ENCODE measurements at regions not wholly inside any gene's neighbourhood (a gene's known extent, or its start where the extent isn't known, plus 50 kb on each side); places are given as distances from the start of the nearest gene placed in this dataset.
A peak's percentile ranks its signal among the peaks of the same experiment; 100 is the strongest.
"Not testable (repeated sequence)": the region's sequence is repeated elsewhere in the genome, so short reads cannot be mapped to it uniquely, and the experiment has no call there.

GRCh38 chr12:47610686-47611252 lies 95.1 kb downstream of the RPAP3 start:
- DNase-seq (ENCODE audit: low read depth) = no peak

DNA sequence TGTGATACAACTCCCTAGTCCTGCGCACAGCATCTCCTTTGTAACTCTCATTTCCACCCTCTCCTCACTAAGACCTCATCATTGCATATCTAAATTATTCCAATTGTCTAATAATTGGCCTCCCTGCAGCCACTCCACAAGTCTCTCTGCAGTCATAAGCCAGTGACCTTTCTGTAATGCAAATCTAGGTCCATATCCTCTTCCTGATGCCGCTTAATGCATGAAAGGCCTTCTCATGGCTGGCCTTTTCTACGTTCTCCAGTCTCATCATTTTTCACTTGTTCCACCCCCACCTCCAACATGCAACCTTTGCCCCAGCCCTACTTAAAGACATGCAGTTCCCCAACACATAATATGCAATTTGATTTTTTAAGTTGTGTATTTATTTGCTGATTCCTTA lies 96.0 kb downstream of the RPAP3 start:
- DNase-seq (ENCODE audit: low read depth) = no peak

DNA sequence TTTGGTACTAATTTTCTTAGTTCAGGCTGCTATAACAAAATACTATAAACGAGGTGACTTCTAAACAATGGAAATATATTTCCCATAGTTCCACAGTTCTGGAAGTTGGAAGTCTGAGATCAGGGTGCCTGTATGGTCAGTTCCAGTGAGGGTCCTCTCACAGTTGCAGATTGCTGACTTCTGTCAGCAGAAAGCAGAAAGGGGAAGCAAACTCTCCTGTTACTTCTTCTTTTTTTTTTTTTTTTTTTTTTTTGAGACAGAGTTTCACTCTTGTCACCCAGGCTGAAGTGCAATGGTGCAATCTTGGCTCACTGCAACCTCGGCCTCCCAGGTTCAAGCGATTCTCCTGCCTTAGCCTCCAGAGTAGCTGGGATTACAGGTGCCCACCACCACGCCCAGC lies 97.2 kb downstream of the RPAP3 start:
- DNase-seq (ENCODE audit: low read depth) = not testable (repeated sequence)

DNA sequence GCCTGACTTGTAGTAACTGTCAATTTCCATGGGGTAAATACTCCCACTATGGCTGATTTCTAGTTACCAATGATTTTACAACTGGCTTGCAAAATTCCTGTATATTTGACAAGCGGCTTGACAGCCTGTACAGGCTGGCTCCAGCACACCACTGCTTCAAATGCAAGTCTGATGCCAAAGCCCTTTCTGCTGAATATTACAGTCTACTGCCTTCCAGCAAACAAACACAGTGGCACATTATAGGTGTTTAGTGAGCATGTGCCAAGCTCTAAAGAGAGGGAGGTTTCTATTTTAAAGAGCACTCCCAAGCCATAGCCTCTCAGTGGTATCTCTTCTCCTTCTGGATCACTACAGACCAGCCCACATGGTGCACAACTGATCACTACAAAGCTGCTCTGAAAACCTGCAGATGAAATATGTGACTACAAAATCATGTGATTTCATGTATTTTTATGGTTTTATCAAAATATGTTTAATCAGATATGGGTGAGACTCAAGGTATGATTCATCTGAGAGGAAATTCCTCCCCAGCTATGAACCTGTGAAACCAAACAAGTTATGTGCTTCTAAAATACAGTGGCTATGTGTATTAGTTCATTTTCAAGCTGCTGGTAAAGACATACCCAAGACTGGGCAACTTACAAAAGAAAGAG lies 101.5 kb downstream of the RPAP3 start:
- DNase-seq (ENCODE audit: low read depth) = no peak

- no peak for DNase-seq (ENCODE audit: low read depth)
These were observed 102.8 kb downstream of the RPAP3 start for GRCh38 chr12:47602949-47603558.

GRCh38 chr12:47602325-47602724 lies 103.5 kb downstream of the RPAP3 start:
- no peak for DNase-seq (ENCODE audit: low read depth)

DNA sequence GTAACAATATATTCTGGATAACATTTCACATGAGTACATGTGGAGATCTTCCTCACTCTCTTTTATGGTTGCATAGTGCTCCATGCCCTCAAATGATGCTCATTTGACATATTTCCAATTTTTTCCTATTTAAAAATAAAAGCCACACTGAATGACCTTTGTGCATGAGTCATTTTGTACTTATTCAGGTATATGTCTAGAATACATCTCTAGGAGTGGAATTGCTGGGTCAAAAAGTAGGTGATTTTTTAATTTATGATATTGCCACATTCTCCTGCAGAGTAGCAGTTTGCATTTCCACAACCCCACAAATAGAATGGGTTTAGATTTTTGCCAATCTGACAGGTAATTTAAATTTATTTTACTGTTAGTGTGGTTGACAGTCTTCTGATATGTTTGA lies 104.8 kb downstream of the RPAP3 start:
- no peak for DNase-seq (ENCODE audit: low read depth)

DNA sequence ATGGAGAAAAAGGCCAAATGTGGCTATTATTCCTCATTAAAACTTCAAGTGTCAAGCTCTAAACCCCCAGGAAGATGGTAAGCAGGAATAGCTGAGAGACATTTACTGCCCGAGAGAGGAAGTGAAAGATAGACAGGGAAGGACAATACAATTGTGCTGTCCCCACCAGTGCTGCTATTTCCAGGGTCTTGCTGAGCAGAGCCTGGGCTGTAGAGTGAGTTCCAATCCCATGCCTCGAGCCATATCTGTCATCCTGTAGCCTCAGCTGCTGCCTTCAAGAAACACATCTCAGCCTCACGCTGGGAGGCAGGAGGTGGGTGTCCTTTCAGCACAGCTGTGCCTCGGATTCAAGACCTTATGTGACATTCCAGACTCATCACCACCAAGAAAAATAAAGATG lies 114.0 kb downstream of the RPAP3 start:
- DNase-seq (ENCODE audit: low read depth) = no peak

- no peak for DNase-seq (ENCODE audit: low read depth)
These were observed 114.5 kb downstream of the RPAP3 start for GRCh38 chr12:47591361-47591791.

DNA sequence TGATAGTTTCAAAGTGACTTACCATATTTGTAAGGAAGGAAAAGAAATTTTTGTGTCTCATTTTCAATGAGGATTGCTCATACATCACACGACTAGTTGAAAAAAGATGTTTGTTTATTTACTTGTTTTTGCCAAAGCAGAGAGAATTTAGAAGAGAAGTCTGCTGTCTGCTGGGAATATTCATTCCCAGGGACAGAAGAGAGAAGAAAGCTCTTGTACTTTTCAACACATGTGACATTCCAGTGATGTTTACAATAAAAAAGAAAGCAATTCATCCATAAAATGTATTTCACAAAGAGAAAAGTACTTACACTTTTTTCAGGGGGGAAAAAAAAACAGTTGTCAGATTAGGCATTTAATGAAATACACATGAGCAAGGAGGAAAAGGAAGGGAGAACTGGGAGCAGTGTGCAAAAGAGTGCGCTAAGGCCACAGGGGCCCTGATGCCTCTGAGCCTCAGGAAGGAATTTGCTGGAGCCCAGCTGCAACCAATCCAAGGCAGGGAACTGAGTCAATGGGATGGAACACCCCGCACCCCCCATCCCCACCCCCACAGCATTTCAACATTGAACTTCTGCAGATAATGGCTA lies 115.0 kb downstream of the RPAP3 start:
- no peak for DNase-seq (ENCODE audit: low read depth)

GRCh38 chr12:47586952-47587669 lies 118.7 kb downstream of the RPAP3 start:
- DNase-seq (ENCODE audit: low read depth) = no peak

GRCh38 chr12:47585507-47585906 lies 120.3 kb downstream of the RPAP3 start:
- DNase-seq (ENCODE audit: low read depth) = no peak

GRCh38 chr12:47578836-47579235 lies 127.0 kb downstream of the RPAP3 start:
- no peak for DNase-seq (ENCODE audit: low read depth)

DNA sequence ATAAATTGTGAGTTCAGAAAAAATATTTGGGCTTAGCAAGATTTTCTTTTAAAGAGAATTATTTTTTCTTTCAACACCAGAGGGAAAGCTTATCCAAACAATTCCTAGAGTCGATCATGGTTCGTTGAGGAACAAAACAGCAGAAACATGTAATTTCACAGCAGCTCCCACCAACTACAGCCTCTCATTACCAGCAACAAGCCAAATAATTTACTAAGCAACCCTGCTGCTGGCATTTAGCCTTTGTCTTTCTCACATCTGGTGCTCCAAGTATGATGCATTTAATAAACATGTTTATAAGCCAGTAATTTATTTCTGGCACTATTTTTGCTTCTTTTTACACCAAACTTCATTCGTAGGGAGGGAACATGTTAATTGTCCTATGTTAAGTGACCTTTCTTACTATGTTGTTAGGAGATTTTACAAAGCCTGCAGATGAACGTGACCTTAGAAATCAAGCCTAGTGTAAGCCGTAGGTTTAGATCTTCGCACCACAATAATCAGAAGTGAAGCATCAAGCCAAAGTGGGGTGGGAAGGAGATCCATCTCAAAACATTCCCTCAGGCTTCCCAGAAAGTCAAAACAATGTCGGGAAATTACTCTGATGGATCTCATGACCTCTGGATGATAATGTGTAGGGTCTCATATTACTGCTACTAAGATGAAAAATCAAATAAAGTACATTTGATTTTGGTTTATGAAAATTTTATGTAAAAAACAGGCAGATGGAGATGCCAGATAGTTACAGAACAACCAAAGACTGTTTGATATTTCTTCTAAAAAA lies 128.4 kb downstream of the RPAP3 start:
- DNase-seq (ENCODE audit: low read depth) = no peak

- DNase-seq (ENCODE audit: low read depth) = no peak
These were observed 129.4 kb downstream of the RPAP3 start for GRCh38 chr12:47576289-47576945.

- no peak for DNase-seq (ENCODE audit: low read depth)
These were observed 131.4 kb downstream of the RPAP3 start for GRCh38 chr12:47574252-47575021.

DNA sequence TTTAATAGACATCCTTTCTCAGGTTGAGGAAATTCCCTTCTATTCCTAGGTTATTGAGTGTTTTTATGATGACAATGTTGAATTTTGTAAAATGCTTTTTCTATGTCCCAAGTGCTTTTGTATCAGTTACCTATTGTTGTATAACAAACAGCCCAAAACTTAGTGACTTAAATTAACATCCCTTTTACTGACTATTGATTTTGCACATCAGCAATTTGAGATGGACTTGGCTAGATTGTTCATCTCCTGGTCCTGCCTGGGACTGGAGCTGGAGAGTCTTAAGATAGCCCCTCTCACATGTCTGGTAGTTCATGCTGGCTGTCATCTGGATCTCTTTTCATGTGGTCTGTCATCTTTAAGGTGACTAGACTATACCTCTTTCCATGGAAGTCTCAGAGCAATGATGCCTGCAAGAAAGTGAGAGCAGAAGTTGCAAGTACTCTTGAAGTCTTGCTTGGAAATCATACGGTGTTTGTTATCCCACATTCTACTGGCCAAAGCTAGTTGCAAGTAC lies 132.6 kb downstream of the RPAP3 start:
- DNase-seq (ENCODE audit: low read depth) = no peak

- no peak for DNase-seq (ENCODE audit: low read depth)
These were observed 135.7 kb downstream of the RPAP3 start for GRCh38 chr12:47570151-47570550.

DNA sequence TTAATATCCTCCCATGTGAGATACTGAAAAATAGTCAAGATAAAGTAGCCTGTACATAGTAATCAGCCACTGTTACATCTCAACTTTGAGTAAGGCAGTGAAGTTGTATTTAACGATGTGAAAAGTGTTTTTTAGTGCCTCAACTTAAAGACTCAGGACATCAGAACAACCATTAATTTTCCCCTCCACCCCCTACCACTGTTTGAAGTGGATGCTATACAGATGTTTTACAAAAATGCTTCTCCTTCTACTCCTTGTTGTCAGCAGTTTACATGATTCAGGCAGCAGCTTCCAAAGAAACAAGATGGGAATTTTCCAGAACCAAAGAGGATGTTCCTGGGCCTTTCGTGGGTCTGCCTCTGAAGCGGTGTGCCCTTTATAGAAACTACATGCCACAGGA lies 143.6 kb downstream of the RPAP3 start:
- DNase-seq (ENCODE audit: low read depth) = no peak

DNA sequence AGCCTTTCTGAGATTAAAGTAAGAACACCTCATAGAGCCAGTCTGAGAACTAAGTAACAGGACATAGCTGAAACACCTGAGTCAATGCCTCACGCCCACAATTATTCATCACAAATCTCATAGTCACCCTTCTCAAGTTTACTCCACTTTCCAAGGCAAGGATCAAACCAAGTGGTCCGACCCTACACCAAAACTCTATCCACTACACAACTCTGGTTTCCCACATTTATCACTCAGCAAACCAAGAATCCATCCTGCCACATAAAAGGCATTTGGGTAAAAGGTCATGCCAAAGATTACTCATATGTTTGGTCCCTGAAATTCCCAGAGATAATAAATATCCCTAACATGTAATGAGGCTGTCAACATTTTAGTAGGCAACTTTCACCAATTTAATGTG lies 144.1 kb downstream of the RPAP3 start:
- peak; percentile 29 for DNase-seq (ENCODE audit: low read depth)

Data from HT1080 (cell line).